ENCODE measurements at regions not wholly inside any gene's neighbourhood (a gene's known extent, or its start where the extent isn't known, plus 50 kb on each side); places are given as distances from the start of the nearest gene placed in this dataset.

DNA sequence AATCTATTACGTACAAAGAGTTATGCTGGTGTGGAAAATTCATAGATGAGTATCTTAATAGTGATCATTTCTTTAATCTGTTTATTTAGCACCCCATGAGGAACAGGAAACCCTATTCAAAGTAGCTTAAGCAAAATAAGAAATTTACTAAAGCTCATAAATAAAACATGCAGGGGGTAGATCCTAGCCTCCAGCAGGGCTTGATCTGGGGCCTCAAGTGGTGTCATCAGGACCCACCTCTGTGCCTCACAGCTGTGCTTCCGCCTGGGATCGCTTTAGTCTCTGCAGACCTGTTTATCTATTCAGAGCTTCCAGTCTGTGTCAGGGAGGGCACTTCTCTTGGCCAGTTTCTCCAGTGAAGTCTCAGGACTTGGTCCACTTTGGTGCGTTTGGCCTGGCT lies 171.0 kb upstream of the SLC24A5 start:
- no peak for DNase-seq (ENCODE audit: low read depth)

DNA sequence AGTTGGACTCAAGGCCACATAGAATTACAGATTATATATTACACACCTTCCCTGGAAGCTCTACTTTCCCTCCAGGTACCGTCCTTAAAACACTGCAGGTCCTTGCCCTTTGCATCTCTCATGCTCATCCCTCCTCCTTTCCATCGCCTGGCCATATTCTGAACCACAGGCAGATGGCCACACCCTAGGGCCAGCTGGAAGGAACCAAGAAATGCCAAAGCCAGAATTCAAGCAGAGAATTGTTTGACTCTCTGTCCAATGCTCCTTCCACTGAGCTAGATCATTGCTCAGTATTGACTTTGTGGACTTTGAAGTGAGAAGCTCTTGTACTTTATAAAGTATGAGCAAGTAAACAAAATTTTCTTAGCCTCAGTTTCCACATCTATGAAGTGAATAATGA lies 170.3 kb upstream of the SLC24A5 start:
- DNase-seq (ENCODE audit: low read depth) = no peak

DNA sequence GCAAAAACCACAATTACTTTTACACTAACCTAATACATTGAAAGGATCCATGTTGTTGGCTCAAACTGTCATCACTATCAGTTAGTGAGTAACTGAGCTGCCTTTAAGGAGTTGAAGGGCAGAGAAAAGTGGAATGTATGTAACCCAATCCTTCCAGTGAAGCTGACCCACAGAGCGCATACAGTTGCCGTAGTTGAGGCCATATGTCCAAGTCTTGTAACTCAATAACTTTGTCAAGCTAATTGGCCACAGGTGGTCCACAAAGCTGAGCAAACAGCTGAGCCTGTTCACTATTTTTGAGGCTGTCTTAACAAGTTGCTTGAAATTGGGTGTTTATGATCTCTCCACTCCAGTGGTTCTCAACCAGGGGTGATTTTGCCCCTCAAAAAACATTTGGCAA lies 169.0 kb upstream of the SLC24A5 start:
- DNase-seq (ENCODE audit: low read depth) = no peak

DNA sequence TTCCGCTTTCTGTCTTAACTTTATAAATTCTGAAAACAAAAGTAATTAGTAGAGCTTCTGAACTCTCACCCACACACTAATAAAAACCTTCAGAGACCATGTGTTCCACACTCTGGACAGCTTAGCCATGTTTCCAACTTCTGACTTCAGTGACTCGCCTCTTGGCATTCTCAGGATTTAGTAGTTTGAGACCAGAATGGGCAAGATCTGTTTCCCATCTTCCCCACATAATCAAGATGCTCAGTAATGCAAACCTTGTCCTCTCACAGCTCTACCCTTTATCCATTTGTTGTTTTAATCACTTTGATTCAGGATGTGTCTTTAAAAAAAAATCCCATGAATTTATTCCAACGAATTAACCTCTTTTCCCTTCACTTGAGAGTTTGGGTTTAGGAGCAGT lies 166.6 kb upstream of the SLC24A5 start:
- DNase-seq (ENCODE audit: low read depth) = no peak

DNA sequence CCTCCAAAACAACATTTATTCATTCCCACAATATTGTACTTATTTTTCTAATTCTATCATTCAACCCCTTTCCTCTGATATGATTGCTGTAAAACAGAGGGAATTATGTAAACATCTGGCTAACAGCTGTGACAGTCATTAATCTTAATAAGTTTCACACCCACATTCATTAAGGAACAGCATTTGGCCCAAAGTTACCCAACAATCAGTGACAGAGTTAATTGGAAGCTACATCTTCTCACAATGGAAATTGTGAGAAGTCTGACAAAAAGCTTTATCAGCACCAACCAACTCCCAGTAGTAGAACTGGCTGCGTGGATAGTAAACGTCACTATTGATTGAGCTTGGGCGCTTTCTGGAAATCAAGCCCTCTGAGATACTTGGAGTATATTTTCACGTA lies 165.8 kb upstream of the SLC24A5 start:
- no peak for DNase-seq (ENCODE audit: low read depth)

DNA sequence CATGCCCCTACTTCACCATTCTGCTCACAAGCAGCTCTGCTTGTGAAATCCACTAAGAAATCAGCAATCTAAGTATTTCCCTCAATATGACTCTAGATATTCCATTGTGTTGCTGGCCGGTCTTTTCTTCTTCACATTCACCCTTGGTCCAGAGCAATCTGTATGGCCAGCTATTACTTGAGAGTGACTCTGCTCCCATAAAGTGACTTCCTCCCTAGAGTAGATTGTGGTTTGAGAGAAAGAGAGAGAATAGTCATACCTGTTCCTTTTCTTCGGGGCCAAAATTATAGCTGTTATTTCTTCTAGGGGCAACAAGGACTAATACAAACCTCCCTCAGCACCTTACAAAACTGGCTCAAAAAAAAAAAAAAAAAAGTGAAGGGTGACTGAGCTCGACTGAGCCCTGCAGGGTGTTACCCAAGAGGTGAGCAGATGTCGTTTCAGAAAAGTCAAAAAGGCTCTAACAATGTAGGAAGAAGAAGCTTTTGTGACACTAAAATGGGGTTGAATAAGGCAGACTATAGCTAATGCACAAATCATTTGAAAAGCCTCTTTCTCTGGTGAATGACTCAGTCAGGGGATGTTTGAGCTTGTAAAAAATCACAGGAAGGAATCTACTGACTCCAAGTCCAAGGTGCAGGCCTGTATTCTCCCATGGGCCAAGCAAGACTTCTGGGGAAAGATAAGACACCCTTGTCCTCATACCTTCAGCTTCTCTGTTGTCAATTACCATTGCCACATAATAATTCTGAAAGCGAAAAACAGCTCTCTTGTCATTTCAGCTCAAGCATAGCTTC lies 161.0 kb upstream of the SLC24A5 start:
- DNase-seq (ENCODE audit: low read depth) = no peak

DNA sequence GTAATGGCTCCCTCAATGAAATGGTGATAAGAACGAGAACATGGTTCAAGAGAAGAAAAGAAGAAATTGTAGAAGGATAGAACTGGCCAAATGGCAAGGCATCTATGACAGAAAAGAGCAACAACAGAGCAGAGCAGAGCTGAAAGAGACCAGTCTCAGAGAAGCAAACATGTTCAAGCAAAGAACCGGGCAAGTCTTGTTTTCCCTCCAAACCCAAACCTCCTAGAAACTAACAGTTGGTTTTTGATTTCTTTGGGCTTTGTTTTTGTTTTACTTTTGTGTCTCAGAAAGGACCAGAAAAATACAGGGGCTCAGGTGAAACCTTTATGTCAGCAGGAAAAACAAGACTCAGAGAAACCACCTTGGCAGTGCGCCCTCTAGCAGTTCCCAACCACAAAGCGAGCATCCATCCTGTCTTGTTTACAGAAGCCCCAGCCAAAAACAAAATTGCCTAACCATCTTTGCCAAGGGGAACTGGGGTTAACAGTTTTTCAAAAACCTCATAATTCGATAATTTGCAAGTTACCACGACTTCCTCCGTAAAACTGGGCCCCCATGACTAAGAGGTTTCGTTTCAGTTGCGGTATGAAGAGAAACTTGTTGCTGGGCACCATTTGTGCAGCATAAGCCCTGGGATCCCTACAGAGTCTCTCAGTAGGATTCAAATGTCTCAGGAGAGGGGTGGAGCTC lies 159.2 kb upstream of the SLC24A5 start:
- DNase-seq (ENCODE audit: low read depth) = no peak

DNA sequence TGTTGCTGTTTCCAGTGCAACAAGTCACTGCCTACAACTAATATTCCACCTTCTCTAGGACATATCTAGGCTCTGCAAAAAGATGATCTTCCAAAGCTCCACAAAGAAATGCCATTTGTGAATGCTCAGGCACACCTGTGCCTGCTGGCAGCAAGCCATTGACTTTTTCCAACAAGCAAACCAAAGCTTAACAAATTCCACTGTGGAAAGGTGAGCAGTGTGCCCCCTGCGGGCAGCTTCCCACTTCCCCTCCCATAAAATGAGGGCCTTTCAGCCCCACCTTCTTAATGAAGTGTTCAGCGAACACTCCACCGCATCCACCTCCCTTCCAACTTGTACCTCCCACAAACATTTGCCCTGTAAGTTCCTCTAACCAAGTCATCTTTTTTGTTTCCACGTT lies 157.5 kb upstream of the SLC24A5 start:
- no peak for DNase-seq (ENCODE audit: low read depth)

DNA sequence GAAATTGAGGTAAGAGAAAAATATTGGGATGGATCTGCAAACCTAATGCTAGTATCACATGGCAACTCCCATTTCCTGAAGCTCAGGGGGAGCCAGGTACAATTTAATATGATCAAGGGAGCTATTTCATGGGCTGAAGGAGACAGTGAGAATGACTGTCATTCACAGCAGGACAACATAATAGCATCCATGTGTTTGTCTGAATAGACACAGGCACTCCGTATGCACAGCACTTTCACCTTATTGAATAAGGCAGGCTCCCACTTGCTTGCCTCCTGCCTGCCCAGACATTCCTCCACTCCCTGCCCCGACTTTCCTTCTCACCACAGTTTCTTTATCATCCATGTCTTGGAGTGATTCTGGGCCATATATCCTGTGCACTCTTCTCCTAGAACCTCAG lies 156.6 kb upstream of the SLC24A5 start:
- DNase-seq (ENCODE audit: low read depth) = no peak

DNA sequence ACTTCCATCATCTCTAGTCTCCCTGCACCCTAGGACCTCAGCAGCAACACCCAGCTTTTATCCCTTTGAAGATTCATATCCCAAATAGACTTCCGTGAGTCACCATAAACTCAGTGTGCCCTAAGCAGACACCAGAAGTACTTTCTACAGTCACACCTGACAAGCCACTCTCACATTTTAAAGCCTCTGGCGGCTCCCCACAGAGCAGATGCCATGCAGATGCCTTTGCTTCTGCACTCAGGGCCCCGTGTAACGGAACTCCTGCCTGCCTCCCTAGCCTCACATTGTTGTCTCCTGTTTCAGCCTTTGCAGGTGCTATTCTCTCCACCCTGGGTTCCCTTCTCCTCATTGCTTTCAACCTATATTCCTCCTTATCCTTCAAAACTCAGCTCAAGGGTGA lies 155.5 kb upstream of the SLC24A5 start:
- DNase-seq (ENCODE audit: low read depth) = no peak

DNA sequence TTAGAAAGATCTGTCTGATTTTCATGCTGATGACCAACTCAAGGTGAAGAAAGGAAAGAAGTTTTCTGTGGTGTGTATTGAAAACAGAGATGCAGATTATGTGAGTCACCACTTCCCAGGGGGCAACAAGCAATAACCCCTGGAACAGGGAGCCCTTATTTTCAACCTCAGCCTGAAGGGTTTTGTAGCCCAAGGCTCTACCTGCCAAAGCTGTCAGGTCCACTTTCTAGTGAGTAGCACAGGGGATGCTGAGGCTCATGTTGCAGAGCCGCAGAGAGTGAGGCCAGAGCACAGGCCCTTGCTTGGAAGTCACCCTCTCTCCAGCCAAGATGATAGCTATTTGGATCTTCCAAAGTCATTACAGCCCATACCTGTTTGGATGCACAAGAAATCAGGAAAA lies 152.2 kb upstream of the SLC24A5 start:
- DNase-seq (ENCODE audit: low read depth) = no peak

DNA sequence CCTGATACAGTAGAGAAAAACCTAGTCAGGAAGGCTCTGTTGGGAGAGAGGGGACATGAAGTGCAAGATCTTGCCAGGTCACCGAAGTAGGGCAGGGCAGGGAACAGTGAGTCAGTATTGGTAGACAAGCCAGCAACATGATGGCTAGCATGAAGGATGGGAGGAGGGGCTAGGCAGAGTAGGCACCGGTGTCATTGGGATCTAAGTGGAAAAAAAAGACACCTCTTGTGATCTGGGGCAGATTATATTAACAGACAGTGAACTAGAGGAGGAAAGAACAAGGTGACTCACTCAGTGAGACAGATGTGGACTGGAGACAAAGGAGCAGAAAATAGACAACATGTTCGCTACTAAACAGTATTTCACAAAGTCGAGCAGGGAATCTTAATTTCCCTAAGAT lies 149.2 kb upstream of the SLC24A5 start:
- no peak for DNase-seq (ENCODE audit: low read depth)

DNA sequence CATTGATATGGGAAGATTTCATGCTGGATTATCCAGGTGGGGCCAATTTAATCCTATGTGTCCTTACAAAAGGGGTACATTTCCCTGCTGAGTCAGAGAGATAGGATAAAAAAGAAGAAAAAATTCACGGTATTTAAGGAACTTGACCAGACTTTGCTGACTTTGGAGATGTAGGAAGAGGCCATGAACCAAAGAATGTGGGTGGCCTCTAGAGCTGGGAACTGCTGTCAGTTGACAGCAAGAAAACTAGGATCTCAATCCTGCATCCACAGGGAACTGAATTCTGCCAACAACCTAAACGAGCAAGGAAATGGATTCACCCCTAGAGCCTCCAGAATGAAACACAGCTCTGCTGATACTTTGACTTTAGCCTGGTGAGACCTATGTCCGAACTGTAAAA lies 148.1 kb upstream of the SLC24A5 start:
- DNase-seq (ENCODE audit: low read depth) = no peak

DNA sequence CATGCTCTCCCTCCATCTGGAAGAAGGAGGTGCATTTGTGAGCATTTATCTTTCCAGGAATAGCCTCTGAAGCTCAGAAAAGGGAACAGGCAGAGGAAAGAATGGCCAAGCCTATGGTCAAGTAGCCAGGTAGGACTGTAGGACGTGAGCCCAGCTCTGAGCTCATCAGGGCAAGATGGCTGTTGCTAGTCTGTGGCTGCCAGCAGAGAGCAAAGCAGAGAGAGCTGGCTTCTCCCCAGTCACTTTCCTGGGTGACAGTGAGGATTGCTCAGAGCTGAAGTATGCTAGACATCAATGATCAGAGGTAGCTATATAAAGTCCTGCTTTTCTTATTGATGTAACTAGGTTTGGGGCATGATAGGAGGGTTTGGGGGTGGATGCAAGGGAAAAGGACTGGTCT lies 146.1 kb upstream of the SLC24A5 start:
- DNase-seq (ENCODE audit: low read depth) = no peak

DNA sequence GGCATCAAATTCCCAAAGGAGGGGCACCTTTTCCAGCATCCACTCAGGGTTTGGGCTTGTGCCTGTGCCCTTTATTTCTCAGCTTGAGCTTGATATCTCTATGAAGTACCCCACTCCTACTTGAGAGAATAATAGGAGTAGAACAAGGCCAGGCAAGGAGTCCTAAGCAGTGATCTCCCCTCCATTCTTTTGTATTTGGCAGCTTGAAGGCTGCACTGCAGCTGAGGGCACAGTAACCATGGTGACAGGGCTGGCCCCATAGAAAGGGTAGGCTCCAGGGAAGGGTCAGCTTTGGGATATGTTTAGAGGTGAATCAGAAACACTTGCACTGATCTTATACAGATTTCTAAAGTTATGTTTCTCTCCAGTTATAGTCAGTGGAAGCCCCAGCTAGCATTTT lies 145.4 kb upstream of the SLC24A5 start:
- DNase-seq (ENCODE audit: low read depth) = no peak

DNA sequence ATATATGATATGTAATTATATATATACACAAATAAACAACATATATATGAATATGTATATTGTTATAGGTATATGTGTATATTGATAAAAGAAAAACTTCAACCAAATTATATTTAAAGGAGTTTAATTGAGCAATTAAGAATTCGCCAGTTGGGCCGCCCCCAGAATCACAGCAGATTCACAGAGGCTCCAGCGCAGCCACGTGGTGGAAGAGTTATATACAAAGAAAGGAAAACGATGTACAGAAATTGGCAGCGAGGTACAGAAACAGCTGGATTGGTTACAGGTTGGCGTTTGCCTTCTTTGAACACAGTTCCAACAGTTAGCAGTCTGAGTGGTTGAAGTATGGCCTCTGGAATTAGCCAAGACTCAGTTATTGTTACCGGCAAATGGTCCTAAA lies 137.3 kb upstream of the SLC24A5 start:
- DNase-seq (ENCODE audit: low read depth) = no peak

DNA sequence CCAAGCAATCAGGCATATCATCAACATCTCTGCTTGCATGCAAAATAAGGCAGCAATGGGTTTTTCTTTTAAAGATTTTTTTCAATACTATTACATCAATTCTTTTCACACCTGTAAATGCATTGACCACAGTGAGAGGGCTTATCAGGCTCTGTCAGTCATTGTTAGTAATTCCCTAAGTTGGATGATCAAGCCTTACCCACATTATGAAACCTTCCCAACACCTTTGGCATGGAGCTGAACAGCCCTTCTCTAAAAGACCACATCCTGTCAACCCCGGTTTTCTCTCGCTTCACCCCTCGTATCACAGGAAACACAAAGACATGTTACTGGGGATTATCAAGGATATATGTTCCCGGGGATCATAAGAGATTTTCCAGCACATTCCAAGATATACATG lies 135.2 kb upstream of the SLC24A5 start:
- no peak for DNase-seq (ENCODE audit: low read depth)

DNA sequence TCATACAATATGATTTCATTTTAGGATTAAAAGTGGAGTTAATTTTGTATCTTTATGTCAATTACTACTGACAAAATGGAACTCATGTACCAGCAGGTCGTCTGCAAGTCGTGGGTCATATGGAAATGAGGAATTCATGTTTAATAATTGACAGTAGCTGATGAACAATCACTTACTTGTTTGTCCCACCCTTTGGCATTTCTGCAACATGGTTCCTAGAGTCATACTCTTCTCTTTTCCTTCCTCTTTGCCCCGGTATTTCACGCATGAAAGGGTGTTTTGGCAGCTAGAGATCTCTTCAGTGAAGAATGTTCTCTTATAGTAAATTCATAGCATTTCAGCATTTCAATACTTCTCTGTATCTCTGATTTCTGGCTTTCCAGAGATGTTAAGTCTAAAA lies 133.3 kb upstream of the SLC24A5 start:
- no peak for DNase-seq (ENCODE audit: low read depth)

DNA sequence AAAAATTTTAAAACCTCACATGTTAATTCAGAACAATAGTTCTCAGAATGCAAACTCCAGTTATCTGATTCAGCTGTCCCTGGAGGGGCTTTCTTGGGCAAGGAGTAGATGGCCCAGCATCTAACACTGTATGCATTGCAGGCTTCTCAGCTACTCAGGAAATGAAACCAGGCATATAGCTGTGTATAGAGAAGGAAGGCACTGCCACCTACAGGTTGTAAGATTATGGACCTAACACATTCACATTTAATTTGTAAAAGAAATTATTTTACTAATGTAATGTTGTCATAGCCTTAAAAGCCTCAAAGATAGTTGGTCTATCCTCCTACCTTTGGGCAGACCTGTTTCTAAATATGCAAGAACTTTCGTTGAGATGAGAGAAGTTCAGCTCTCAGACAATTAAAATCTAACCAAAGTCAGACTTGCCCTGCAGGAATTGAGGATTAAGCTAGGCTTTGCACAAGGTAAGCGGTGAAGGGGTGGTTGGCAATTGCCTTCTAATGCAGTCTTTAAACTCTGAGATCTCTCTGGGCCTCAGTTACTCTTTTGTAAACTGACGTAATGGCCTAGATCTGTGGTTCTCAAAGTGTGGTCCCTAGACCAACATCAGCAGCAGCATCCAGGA lies 132.8 kb upstream of the SLC24A5 start:
- DNase-seq (ENCODE audit: low read depth) = no peak

DNA sequence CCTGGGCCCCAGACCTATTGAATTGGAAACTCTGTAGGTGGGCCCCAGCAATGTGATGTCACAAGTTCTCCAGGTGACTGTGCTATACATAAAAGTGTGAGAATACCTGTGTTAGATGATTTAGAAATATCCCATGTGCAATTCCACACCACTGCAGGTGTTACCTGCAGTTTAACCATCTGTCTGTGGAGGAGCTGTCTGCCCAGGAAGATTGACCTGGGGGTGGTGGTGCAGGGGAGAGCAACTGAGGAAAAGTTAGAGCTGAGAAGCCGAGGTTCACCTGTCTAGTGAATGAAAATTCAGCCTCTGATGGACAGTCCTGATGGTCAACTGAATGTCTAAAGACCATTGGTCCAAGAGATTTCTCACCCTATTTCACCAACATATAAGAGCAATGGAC lies 132.2 kb upstream of the SLC24A5 start:
- no peak for DNase-seq (ENCODE audit: low read depth)

DNA sequence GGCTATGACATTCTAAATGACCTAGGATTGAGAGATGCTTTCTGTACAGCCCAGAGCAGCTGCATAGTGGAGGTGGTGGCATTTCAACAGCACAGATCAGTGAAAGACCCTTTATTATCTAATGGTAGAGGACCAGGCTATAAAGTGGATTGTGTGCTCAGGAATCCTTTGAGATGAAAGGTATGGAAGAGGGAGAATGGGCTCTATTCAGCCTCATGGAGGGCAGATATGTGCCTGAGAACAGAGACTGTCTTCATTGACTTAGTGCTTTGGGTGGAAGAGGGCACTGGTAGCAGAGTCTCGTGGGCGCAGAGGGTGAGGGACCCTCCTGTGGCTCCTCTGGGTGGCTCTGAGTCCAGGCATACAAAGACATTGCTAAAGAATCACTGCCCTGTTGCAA lies 130.0 kb upstream of the SLC24A5 start:
- DNase-seq (ENCODE audit: low read depth) = no peak

DNA sequence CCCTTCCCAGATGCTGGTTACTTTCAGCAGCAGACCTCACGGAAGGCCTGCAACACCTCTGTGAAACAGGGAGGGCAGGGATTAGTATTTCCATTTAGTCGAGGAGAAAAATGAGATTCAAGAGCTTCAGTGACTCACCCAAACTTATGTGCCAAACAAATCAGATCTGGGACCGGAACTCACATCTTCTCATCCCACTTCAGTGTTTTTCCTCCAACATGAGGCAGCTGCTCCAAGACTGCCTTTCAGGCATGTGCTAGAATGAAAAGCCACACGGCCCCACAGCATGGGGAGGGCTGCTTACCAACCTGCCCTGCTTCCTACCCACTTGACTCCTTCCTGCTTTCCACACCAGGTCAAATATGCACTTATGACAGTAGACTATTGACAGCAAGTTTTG lies 129.4 kb upstream of the SLC24A5 start:
- DNase-seq (ENCODE audit: low read depth) = no peak

DNA sequence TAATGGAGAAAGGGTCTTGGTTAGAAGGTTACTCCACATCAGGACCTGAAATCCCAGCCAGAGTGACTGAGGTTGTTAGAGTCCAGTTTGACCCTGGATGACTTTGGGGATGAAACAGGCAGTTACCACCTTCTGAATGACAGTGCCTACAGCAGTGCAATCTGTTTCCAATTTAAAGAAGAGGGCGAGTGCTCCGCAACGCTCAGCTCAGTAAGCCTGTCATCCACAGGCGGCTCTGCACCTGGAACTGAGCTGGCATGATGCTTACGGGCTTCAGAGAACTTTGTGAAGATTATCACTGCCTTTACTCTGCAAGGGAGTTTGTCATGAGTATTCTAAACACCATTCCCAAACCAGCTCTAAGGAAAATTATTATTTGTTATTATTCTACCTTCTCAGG lies 127.7 kb upstream of the SLC24A5 start:
- DNase-seq (ENCODE audit: low read depth) = no peak

Data from HS-27A (cell line).